SK-N-MC (cell line): ENCODE measurements at regions not wholly inside any gene's neighbourhood (a gene's known extent, or its start where the extent isn't known, plus 50 kb on each side); places are given as distances from the start of the nearest gene placed in this dataset.

Experiments used
- EZH2 ChIP-seq: fragments of 200-600 bp; sonication (generic); IDR thresholded peaks from one replicate; pipeline ENCODE4 v1.6.1; 2017; ENCODE audit warnings: antibody characterized with exemption
- POLR2AphosphoS5 ChIP-seq: IDR thresholded peaks from 2 replicates; pipeline ENCODE4 v1.6.1; 2012; ENCODE audit warnings: mild to moderate bottlenecking, low read depth, low read length, borderline replicate concordance

GRCh38 chr5:3878267-3878666 is 282.6 kb downstream of the IRX1 start:
- TF ChIP-seq EZH2, result no peak
- TF ChIP-seq POLR2AphosphoS5, result no peak
